ENCODE measurements at regions not wholly inside any gene's neighbourhood (a gene's known extent, or its start where the extent isn't known, plus 50 kb on each side); places are given as distances from the start of the nearest gene placed in this dataset.

DNA sequence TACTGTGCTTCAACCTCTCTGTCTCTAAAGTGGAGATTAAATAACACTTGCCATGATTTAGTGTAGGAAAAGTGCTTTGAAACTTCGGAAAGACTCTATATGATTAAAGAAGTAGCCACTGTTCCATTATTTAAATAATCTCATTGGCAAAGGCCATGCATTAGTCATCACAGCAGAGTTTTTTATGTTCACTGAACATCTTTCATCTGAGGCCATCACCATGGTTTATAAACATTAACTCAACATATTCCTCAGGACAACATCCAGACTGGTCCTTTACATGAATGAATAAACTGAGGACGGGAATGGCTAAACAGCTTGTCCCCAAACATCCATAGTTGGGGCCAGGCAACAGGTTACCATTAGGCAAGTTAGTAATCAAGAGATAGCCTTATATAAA lies 124.6 kb upstream of the FRMD6 start:
- H3K4me3 ChIP-seq (ENCODE audit: low read depth, low read length): no peak overlapping the region
- TF ChIP-seq, protein P1, sequence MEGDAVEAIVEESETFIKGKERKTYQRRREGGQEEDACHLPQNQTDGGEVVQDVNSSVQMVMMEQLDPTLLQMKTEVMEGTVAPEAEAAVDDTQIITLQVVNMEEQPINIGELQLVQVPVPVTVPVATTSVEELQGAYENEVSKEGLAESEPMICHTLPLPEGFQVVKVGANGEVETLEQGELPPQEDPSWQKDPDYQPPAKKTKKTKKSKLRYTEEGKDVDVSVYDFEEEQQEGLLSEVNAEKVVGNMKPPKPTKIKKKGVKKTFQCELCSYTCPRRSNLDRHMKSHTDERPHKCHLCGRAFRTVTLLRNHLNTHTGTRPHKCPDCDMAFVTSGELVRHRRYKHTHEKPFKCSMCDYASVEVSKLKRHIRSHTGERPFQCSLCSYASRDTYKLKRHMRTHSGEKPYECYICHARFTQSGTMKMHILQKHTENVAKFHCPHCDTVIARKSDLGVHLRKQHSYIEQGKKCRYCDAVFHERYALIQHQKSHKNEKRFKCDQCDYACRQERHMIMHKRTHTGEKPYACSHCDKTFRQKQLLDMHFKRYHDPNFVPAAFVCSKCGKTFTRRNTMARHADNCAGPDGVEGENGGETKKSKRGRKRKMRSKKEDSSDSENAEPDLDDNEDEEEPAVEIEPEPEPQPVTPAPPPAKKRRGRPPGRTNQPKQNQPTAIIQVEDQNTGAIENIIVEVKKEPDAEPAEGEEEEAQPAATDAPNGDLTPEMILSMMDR (IDR thresholded peaks at IDR 0.05; ENCODE audit: insufficient read depth, low read depth, low read length): no peak
- DNase-seq (ENCODE audit: low read depth): peak; percentile 85

DNA sequence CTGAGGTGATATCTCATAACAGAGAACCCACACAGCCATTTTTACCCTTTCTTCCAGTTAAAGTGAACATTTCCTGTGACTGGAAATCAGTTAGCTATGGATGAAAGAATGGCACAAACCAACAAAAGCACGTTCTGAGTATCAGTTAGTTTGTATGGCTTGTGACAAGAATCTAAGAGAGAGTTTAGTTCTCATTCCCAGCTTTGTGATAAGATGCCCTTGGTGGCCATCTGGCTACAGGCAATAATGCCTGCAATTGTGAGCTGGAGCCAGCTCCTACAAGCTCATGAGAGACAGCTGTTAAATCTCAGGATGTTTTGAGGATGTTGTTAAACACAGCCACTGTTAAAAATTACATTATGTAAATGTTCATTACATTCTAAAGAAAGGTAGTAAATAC lies 122.0 kb upstream of the FRMD6 start:
- no peak overlapping the region for H3K4me3 ChIP-seq (ENCODE audit: low read depth, low read length)
- TF ChIP-seq, protein P1 (IDR thresholded peaks at IDR 0.05; ENCODE audit: insufficient read depth, low read depth, low read length): no peak
- no peak for DNase-seq (ENCODE audit: low read depth)

DNA sequence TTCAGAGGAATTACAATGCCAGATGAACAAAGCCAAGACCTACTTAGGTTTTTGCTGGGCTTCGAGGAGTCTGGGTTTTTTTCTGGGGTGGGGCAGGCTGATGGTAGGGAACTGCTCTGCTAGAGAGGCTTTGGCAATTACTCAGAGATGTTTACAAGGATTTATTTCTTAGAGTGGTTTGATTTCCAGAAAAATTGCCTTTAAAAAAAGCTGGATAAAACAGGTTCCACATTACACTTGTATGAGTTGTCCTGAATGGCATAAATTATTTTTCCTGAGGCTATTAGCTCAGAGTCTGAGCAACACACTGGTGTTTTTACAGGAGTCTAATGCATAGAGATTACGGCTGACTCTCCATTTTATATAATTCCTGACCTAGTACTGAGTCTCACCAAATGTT lies 118.5 kb upstream of the FRMD6 start:
- TF ChIP-seq, protein P1 (IDR thresholded peaks at IDR 0.05; ENCODE audit: insufficient read depth, low read depth, low read length): no peak
- no peak overlapping the region for H3K4me3 ChIP-seq (ENCODE audit: low read depth, low read length)
- DNase-seq (ENCODE audit: low read depth): peak; percentile 43

DNA sequence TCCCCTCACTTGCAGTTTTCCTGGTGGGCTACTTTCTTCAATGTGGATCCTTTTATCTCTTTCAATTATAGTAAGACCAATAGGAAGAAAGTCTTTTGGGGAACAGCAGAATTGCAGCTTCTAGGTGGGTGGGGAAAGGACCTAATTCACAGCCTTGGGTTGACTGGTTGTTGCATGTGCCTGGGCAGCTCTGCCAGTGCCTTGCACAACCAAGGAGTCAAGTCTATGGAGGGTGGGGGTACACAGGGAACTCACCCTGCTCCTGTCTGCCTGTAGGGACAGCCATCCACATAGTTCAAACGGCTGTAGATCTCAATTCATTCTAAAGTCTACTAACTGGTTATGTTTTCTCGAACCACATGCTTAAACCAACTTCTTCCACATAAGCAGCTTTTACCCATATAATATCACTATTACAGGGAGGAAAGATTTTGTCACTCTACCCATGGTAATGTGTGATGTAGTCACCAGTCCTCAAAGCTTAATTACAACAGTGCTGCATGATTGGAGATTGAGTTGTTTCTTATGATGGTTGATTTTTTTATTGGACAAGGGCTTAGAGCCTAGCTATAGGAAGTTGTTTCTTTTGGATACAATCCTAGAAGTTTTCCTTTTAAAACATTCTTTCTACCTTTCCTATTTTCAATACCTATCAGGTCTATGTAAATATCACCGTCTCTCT lies 117.7 kb upstream of the FRMD6 start:
- TF ChIP-seq, protein P1 (IDR thresholded peaks at IDR 0.05; ENCODE audit: insufficient read depth, low read depth, low read length): no peak
- H3K4me3 ChIP-seq (ENCODE audit: low read depth, low read length): no peak overlapping the region
- no peak for DNase-seq (ENCODE audit: low read depth)

DNA sequence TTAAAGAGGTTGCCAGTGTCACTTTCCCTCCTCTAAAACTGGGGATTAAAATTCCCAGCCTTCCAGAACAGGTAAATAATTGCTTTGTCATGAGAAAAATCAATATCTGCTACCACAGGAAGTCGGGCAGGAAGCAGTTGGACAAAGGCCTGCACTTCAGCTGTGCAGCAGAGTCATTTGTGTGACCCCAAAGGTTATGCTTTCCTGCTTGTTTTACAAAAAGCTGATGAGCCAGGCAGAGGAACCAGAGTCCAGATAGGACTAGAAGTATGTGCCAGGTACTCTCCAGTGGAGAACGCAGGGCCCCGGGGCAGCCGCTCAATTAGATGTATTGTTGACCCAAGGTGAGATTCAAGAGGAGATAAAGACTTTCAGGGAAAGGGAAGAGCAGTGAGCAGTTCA lies 117.1 kb upstream of the FRMD6 start:
- DNase-seq (ENCODE audit: low read depth): peak; percentile 36
- TF ChIP-seq, protein P1 (IDR thresholded peaks at IDR 0.05; ENCODE audit: insufficient read depth, low read depth, low read length): no peak
- no peak overlapping the region for H3K4me3 ChIP-seq (ENCODE audit: low read depth, low read length)

DNA sequence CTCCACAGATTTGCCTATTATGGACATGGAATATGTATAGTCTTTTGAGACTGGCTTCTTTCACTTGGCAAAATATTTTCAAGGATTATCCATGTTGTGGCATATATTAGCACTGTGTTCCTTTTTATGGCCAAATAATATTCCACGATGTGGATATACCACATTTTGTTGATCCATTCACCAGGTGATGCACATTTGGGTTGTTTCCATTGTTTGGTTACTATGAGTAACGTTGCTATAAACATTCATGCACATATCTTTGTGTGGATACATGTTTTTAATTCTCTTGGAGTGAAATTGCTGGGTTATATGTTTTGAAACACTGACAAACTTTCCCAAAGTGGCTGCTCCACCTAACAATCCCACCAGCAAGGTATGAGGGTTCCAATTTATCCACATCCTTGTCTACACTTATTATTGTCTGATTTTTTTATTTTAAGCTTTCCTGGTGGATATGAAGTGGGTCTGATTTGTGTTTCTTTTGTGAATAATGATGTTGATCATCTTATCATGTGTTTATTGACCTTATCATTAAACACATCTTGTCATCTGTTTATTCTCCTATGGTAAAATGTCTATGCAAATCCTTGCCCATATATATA lies 116.2 kb upstream of the FRMD6 start:
- no peak for DNase-seq (ENCODE audit: low read depth)
- TF ChIP-seq, protein P1 (IDR thresholded peaks at IDR 0.05; ENCODE audit: insufficient read depth, low read depth, low read length): no peak
- H3K4me3 ChIP-seq (ENCODE audit: low read depth, low read length): no peak overlapping the region
